NB4 (cell line): ENCODE measurements at regions not wholly inside any gene's neighbourhood (a gene's known extent, or its start where the extent isn't known, plus 50 kb on each side); places are given as distances from the start of the nearest gene placed in this dataset.

ENCODE experiments used
- DNase-seq: peaks from one replicate; pipeline ENCODE4 v3.0.0; 2010; ENCODE audit warnings: low read depth
- H3K4me3 ChIP-seq: one replicate; pipeline ENCODE4 v1.5.1; 2011; ENCODE audit warnings: mild to moderate bottlenecking, low read depth, low read length, moderate library complexity
- CTCF ChIP-seq: IDR thresholded peaks from one replicate; pipeline ENCODE4 v1.5.1; 2012; ENCODE audit warnings: low read depth, low read length
- MAX ChIP-seq: IDR thresholded peaks from 2 replicates; pipeline ENCODE4 v1.6.1; 2011; ENCODE audit warnings: low read depth, low read length
- MYC ChIP-seq: IDR thresholded peaks from 2 replicates; pipeline ENCODE4 v1.6.1; 2011; ENCODE audit warnings: low read depth, low read length
- POLR2A ChIP-seq: IDR thresholded peaks from 2 replicates; pipeline ENCODE4 v1.6.1; 2011; ENCODE audit warnings: mild to moderate bottlenecking; ENCODE audit not compliant: insufficient read length; ENCODE audit errors: extremely low read depth

- no peak for DNase-seq
- H3K4me3 ChIP-seq = no peak overlapping the region
- no peak for TF ChIP-seq MAX
- no peak for TF ChIP-seq MYC
- no peak for TF ChIP-seq CTCF
- no peak for TF ChIP-seq POLR2A
Measured at GRCh38 chr1:78401148-78401547, 89.6 kb upstream of the PTGFR start.

- no peak for TF ChIP-seq MAX
- no peak for TF ChIP-seq CTCF
- no peak for TF ChIP-seq POLR2A
- no peak for TF ChIP-seq MYC
- H3K4me3 ChIP-seq = no peak overlapping the region
- DNase-seq = no peak
Measured at GRCh38 chr1:78408192-78408591, 82.6 kb upstream of the PTGFR start.

- no peak overlapping the region for H3K4me3 ChIP-seq
- TF ChIP-seq MYC (no peak), MAX (no peak), CTCF (no peak), POLR2A (no peak)
- no peak for DNase-seq
Measured at GRCh38 chr1:78408810-78409209, 82.0 kb upstream of the PTGFR start.

- no peak overlapping the region for H3K4me3 ChIP-seq
- no peak for DNase-seq
- no peak for TF ChIP-seq CTCF
- no peak for TF ChIP-seq MAX
- TF ChIP-seq MYC = no peak
- no peak for TF ChIP-seq POLR2A
Measured at GRCh38 chr1:78410643-78411042, 80.1 kb upstream of the PTGFR start.

- H3K4me3 ChIP-seq = no peak overlapping the region
- TF ChIP-seq MAX (no peak), CTCF (no peak)
- no peak for DNase-seq
Measured at GRCh38 chr1:78411707-78412106, 79.1 kb upstream of the PTGFR start.

GRCh38 chr1:78415165-78415564, 75.6 kb upstream of the PTGFR start:
- DNase-seq = no peak
- TF ChIP-seq MYC = no peak
- no peak for TF ChIP-seq CTCF
- no peak overlapping the region for H3K4me3 ChIP-seq
